Vagina (tissue), 2 donors: ENCODE measurements at regions not wholly inside any gene's neighbourhood (a gene's known extent, or its start where the extent isn't known, plus 50 kb on each side); places are given as distances from the start of the nearest gene placed in this dataset.

Source experiments
- POLR2A ChIP-seq, 2 donors: fragments of 450-650 bp; IDR thresholded peaks; one replicate each; pipeline ENCODE4 v1.6.1; 2017; ENCODE audit warnings: antibody characterized with exemption in 2 of 2, mild to moderate bottlenecking in 2 of 2, moderate library complexity in 2 of 2
- TF ChIP-seq, protein P1 (sequence below), 3 experiments: fragments of 450-650 bp in 2 of 3; fragments of 200-600 bp in 1 of 3; sonication (generic) in 1 of 3; IDR thresholded peaks; one replicate each; pipeline ENCODE4 v1.5.1; 2017 to 2019; ENCODE audit warnings: antibody characterized with exemption in 3 of 3, mild to moderate bottlenecking in 2 of 3, moderate library complexity in 2 of 3

- TF ChIP-seq, protein P1, sequence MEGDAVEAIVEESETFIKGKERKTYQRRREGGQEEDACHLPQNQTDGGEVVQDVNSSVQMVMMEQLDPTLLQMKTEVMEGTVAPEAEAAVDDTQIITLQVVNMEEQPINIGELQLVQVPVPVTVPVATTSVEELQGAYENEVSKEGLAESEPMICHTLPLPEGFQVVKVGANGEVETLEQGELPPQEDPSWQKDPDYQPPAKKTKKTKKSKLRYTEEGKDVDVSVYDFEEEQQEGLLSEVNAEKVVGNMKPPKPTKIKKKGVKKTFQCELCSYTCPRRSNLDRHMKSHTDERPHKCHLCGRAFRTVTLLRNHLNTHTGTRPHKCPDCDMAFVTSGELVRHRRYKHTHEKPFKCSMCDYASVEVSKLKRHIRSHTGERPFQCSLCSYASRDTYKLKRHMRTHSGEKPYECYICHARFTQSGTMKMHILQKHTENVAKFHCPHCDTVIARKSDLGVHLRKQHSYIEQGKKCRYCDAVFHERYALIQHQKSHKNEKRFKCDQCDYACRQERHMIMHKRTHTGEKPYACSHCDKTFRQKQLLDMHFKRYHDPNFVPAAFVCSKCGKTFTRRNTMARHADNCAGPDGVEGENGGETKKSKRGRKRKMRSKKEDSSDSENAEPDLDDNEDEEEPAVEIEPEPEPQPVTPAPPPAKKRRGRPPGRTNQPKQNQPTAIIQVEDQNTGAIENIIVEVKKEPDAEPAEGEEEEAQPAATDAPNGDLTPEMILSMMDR (IDR thresholded peaks at IDR 0.05) = no peak
- TF ChIP-seq POLR2A (IDR thresholded peaks at IDR 0.05) = no peak
Observed at GRCh38 chr10:78297997-78298396, 264.3 kb downstream of the RPS24 start.
